ENCODE measurements at regions not wholly inside any gene's neighbourhood (a gene's known extent, or its start where the extent isn't known, plus 50 kb on each side); places are given as distances from the start of the nearest gene placed in this dataset.

- TF ChIP-seq, protein P1, sequence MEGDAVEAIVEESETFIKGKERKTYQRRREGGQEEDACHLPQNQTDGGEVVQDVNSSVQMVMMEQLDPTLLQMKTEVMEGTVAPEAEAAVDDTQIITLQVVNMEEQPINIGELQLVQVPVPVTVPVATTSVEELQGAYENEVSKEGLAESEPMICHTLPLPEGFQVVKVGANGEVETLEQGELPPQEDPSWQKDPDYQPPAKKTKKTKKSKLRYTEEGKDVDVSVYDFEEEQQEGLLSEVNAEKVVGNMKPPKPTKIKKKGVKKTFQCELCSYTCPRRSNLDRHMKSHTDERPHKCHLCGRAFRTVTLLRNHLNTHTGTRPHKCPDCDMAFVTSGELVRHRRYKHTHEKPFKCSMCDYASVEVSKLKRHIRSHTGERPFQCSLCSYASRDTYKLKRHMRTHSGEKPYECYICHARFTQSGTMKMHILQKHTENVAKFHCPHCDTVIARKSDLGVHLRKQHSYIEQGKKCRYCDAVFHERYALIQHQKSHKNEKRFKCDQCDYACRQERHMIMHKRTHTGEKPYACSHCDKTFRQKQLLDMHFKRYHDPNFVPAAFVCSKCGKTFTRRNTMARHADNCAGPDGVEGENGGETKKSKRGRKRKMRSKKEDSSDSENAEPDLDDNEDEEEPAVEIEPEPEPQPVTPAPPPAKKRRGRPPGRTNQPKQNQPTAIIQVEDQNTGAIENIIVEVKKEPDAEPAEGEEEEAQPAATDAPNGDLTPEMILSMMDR (IDR thresholded peaks at IDR 0.05): no peak
- TF ChIP-seq ZFX (IDR thresholded peaks at IDR 0.05; ENCODE audit: borderline replicate concordance): no peak
These were observed 182.7 kb upstream of the KCNN2 start for GRCh38 chr5:114179134-114179533.
